Fibroblast of the aortic adventitia (primary cell): ENCODE measurements at regions not wholly inside any gene's neighbourhood (a gene's known extent, or its start where the extent isn't known, plus 50 kb on each side); places are given as distances from the start of the nearest gene placed in this dataset.

Source experiments
- DNase-seq: peaks from one replicate; pipeline ENCODE4 v3.0.0-alpha.2; 2010; ENCODE audit warnings: low read depth
- H3K4me3 ChIP-seq: 2 replicates; pipeline ENCODE4 v1.5.1; 2011; ENCODE audit warnings: low read depth, mild to moderate bottlenecking, control low read depth, low read length, moderate library complexity
- TF ChIP-seq, protein P1 (sequence below): IDR thresholded peaks from 2 replicates; pipeline ENCODE4 v1.5.1; 2011; ENCODE audit warnings: mild to moderate bottlenecking, low read length, control low read depth, inconsistent platforms; ENCODE audit not compliant: insufficient read depth

- no peak for DNase-seq
- TF ChIP-seq, protein P1, sequence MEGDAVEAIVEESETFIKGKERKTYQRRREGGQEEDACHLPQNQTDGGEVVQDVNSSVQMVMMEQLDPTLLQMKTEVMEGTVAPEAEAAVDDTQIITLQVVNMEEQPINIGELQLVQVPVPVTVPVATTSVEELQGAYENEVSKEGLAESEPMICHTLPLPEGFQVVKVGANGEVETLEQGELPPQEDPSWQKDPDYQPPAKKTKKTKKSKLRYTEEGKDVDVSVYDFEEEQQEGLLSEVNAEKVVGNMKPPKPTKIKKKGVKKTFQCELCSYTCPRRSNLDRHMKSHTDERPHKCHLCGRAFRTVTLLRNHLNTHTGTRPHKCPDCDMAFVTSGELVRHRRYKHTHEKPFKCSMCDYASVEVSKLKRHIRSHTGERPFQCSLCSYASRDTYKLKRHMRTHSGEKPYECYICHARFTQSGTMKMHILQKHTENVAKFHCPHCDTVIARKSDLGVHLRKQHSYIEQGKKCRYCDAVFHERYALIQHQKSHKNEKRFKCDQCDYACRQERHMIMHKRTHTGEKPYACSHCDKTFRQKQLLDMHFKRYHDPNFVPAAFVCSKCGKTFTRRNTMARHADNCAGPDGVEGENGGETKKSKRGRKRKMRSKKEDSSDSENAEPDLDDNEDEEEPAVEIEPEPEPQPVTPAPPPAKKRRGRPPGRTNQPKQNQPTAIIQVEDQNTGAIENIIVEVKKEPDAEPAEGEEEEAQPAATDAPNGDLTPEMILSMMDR, result no peak
- H3K4me3 ChIP-seq, result no peak overlapping the region
These were observed 245.7 kb upstream of the CSNK1A1L start for GRCh38 chr13:37351211-37351610.

DNA sequence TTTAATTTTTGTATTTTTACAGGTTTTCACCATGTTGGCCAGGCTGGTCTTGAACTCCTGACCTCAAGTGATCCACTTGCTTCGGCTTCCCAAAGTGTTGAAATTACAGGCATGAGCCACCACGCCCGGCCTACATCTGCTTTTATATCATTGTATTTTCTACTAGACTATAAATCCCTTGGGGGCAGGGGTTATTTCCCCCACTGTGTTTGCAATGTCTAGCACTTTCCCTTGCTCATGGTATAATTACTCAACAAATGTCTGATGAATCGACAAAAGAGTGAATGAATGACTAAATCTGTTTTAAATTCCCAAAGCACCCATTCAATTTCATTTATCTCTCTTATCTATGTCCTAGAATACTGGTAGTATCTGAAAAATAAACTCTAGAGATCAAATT is 244.5 kb upstream of the CSNK1A1L start:
- no peak overlapping the region for H3K4me3 ChIP-seq
- TF ChIP-seq, protein P1, result no peak
- DNase-seq, result no peak

DNA sequence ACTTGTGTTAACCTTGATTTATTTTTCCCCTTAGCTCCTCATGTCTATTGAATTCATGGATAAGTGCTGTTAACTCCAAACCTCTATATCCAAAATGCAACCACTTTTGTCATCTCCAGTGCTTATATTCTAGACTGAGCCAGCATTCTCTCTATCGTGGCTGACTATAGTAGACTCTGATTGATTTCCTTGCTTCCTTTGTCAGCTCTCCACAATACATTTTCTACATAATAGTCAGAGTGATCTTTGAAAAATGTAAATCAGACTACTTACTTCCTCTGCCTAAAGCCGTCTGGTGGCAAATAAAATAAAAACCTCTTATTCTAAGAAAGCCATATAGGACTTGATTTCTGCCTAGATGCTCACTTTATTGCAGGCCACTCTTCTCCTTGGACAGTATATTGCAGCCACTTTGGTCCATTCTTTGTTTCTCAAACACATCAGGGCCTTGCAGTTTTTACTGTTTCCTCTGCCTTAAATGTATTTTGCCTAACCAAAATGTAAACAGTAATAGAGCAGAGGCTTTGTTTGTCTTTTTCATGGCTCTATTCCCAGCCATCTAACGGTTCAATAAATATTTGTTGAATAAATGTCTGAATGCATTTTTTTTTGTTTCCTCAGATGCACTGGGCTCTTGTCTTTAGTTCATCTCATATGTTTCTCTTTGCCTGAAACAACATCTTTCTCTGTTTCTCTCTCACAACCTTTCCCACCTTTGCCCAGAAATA is 243.6 kb upstream of the CSNK1A1L start:
- DNase-seq, result no peak

DNA sequence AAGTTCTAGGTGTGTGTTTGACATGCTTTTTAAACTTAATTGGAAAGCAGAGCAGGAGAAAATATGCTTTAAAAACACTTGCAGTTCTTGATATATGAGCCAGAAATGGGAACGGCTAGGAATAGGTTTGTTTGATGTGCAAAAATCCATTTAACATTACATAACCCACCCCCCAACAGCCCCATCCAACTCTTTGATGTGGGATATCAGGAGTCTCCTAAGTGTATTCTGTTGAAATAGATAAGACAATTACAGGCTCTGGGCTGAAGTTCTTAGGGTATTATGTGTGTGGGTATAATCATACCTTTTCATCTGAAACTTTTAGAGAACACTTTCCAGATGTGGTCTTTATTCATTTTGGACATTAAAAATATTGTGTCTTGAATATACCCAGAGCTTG is 240.4 kb upstream of the CSNK1A1L start:
- TF ChIP-seq, protein P1, result no peak
- H3K4me3 ChIP-seq, result no peak overlapping the region
- DNase-seq, result no peak

More for the DNA sequence above, 243.6 kb upstream of the CSNK1A1L start:
- no peak overlapping the region for H3K4me3 ChIP-seq
- TF ChIP-seq, protein P1, result no peak

- H3K4me3 ChIP-seq, result no peak overlapping the region
- no peak for DNase-seq
- TF ChIP-seq, protein P1, result no peak
These were observed 239.9 kb upstream of the CSNK1A1L start for GRCh38 chr13:37345391-37345790.

- DNase-seq, result no peak
- TF ChIP-seq, protein P1, result no peak
- no peak overlapping the region for H3K4me3 ChIP-seq
These were observed 238.6 kb upstream of the CSNK1A1L start for GRCh38 chr13:37344056-37344455.

GRCh38 chr13:37342205-37342604 is 236.7 kb upstream of the CSNK1A1L start:
- H3K4me3 ChIP-seq, result no peak overlapping the region
- DNase-seq, result no peak
- TF ChIP-seq, protein P1, result no peak
